Esophagus squamous epithelium (tissue), 5 donors: ENCODE measurements at regions not wholly inside any gene's neighbourhood (a gene's known extent, or its start where the extent isn't known, plus 50 kb on each side); places are given as distances from the start of the nearest gene placed in this dataset.
"Not testable (repeated sequence)": the region's sequence is repeated elsewhere in the genome, so short reads cannot be mapped to it uniquely, and the experiment has no call there.

ENCODE experiments used
- DNase-seq: peaks from one replicate; lab custom pipeline; 2025; lab: John Stamatoyannopoulos, UW
- H3K27ac ChIP-seq, 4 donors: fragments of 200-600 bp; sonication (generic); one replicate each; pipeline ENCODE4 v1.5.1; 2016 to 2019; ENCODE audit warnings: mild to moderate bottlenecking in 1 of 4
- H3K27me3 ChIP-seq, 4 donors: fragments of 200-600 bp; sonication (generic); 1 replicate in 3 of 4; 2 replicates in 1 of 4; pipeline versions ENCODE4 v1.5.1 to v1.6.0; 2017 to 2021; ENCODE audit warnings: antibody characterized with exemption in 1 of 4
- H3K36me3 ChIP-seq, 3 donors: fragments of 200-600 bp; sonication (generic); one replicate each; pipeline ENCODE4 v1.5.1; 2016 to 2019
- H3K4me1 ChIP-seq, 3 donors: fragments of 200-600 bp; sonication (generic); one replicate each; pipeline ENCODE4 v1.5.1; 2017 to 2019
- H3K4me3 ChIP-seq, 4 donors: fragments of 200-600 bp; sonication (generic); 1 replicate in 3 of 4; 2 replicates in 1 of 4; pipeline ENCODE4 v1.5.1; 2016 to 2019; ENCODE audit warnings: mild to moderate bottlenecking in 2 of 4, moderate library complexity in 1 of 4
- H3K9me3 ChIP-seq, 3 donors: fragments of 200-600 bp; sonication (generic); one replicate each; pipeline ENCODE4 v1.5.1; 2016 to 2019
- POLR2A ChIP-seq, 4 donors: fragments of 450-650 bp; IDR thresholded peaks; one replicate each; pipeline ENCODE4 v1.6.1; 2017; ENCODE audit warnings: antibody characterized with exemption in 4 of 4, mild to moderate bottlenecking in 4 of 4, moderate library complexity in 3 of 4
- WGBS, 2 donors: methylation state at CpG; one replicate each; pipeline ENCODE4 v1.1.5; 2018; 5-methylcytosine and 5-hydroxymethylcytosine counted together
- intact Hi-C: fragments of 100-400 bp; cut with DNase I; formaldehyde crosslinking; loops from one replicate; pipeline ENCODE4 v1.15.0; 2022
- TF ChIP-seq, protein P1 (sequence below), 6 experiments: fragments of 450-650 bp in 4 of 6; fragments of 200-600 bp in 2 of 6; sonication (generic) in 2 of 6; IDR thresholded peaks; one replicate each; pipeline ENCODE4 v1.5.1; 2016 to 2019; ENCODE audit warnings: antibody characterized with exemption in 6 of 6, mild to moderate bottlenecking in 4 of 6, moderate library complexity in 4 of 6
- donor health status: DM: yes; HTN: yes; CAD: no.

DNA sequence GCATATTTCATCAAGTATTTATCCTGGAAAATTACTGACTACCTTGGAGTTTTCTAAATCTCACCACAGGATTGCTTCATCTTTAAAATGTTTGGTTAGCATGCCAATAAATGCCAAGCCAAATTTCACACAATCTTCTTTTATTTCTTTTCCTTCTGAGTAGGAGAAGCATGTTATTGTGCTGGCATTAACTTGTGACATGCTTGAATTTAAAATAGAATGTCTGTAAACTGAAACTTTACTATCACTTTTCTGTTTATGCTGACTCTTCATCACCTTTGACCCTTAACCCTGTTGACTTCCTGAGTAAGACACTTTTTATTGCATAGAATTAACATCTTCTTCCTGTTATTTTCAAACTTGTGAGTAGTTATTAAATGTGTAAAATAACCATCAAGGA, 56.2 kb upstream of the LRRTM4 start:
- Histone ChIP-seq H3K27ac (no peak overlapping the region), H3K27me3 (no peaks in the 10 kb centered on the region), H3K36me3 (no peaks in the 10 kb centered on the region), H3K4me1 (no peaks in the 10 kb centered on the region), H3K4me3 (no peak overlapping the region), H3K9me3 (no peaks in the 10 kb centered on the region)
- DNase-seq = no peak
- intact Hi-C loops = no loop called here
- TF ChIP-seq, protein P1, sequence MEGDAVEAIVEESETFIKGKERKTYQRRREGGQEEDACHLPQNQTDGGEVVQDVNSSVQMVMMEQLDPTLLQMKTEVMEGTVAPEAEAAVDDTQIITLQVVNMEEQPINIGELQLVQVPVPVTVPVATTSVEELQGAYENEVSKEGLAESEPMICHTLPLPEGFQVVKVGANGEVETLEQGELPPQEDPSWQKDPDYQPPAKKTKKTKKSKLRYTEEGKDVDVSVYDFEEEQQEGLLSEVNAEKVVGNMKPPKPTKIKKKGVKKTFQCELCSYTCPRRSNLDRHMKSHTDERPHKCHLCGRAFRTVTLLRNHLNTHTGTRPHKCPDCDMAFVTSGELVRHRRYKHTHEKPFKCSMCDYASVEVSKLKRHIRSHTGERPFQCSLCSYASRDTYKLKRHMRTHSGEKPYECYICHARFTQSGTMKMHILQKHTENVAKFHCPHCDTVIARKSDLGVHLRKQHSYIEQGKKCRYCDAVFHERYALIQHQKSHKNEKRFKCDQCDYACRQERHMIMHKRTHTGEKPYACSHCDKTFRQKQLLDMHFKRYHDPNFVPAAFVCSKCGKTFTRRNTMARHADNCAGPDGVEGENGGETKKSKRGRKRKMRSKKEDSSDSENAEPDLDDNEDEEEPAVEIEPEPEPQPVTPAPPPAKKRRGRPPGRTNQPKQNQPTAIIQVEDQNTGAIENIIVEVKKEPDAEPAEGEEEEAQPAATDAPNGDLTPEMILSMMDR (IDR thresholded peaks at IDR 0.05) = no peak
- no peak for TF ChIP-seq POLR2A (IDR thresholded peaks at IDR 0.05)

GRCh38 chr2:77579076-77579769, 57.0 kb upstream of the LRRTM4 start:
- H3K4me3 ChIP-seq = no peak overlapping the region
- H3K27ac ChIP-seq = no peak overlapping the region
- no peaks in the 10 kb centered on the region for H3K9me3 ChIP-seq
- no peak for DNase-seq
- no peak for TF ChIP-seq POLR2A (IDR thresholded peaks at IDR 0.05)
- TF ChIP-seq, protein P1 (IDR thresholded peaks at IDR 0.05) = no peak
- 34 to 55% methylated on average over 3 of the region's 3 CpGs for WGBS, 2 donors
- intact Hi-C loops = no loop called here
- H3K4me1 ChIP-seq = no peaks in the 10 kb centered on the region
- no peaks in the 10 kb centered on the region for H3K27me3 ChIP-seq
- no peaks in the 10 kb centered on the region for H3K36me3 ChIP-seq

DNA sequence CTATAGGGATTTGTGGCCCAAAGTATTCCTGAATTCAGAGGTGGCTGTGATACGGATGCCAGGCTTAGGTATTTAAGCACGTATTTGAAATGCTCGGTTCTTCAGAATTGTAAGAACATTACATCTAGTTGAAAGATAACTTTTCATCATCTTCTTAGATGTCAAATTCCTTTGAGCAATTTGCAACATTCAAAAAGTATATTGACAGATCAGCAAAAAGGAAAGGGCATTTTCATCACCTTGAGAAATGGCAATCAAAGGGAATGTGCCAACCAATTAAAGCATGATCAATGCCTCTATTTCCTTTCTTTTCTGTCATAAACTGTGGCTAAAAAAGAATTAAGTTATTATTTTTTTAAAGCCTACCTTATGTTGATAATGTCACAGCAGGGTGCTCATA, 66.3 kb upstream of the LRRTM4 start:
- Histone ChIP-seq H3K27ac (no peak overlapping the region), H3K4me3 (no peak overlapping the region), H3K4me1 (no peaks in the 10 kb centered on the region), H3K36me3 (no peaks in the 10 kb centered on the region), H3K27me3 (no peaks in the 10 kb centered on the region), H3K9me3 (peaks cover 0 to 7% (median 0%) of the 10 kb centered on the region in 3 donors)
- no peak for DNase-seq
- intact Hi-C loops = no loop called here
- WGBS, 2 donors = 87 to 88% methylated on average over 3 of the region's 3 CpGs
- no peak for TF ChIP-seq POLR2A (IDR thresholded peaks at IDR 0.05)
- TF ChIP-seq, protein P1 (IDR thresholded peaks at IDR 0.05) = no peak

DNA sequence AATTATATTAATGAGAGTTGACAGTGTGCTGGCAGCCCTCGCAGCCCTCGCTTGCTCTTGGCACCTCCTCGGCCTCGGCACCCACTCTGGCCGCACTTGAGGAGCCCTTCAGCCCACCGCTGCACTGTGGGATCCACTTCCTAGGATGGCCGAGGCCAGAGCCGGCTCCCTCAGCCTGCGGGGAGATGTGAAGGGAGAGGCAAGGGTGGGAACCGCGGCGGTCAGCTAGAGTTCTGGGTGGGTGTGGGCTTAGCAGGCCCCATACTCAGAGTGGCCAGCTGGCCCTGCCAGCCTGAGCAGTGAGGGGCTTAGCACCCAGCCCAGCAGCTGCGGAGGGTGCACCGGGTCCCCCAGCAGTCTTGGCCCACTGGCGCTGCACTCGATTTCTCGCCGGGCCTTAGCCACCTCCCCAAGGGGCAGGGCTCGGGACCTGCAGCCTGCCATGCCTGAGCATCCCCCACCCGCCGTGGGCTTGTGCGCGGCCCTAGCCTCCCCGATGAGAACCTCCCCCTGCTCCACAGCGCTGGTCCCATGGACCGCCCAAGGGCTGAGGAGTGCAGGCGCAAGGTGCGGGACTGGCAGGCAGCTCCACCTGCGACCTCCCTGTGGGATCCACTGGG, 68.2 kb upstream of the LRRTM4 start:
- intact Hi-C loops = no loop called here
- Histone ChIP-seq H3K9me3 (peaks cover 0 to 7% (median 0%) of the 10 kb centered on the region in 3 donors), H3K27me3 (no peaks in the 10 kb centered on the region), H3K36me3 (no peaks in the 10 kb centered on the region), H3K4me1 (no peaks in the 10 kb centered on the region), H3K4me3 (no peak overlapping the region), H3K27ac (no peak overlapping the region)
- no peak for DNase-seq
- TF ChIP-seq POLR2A (IDR thresholded peaks at IDR 0.05) = no peak
- TF ChIP-seq, protein P1 (IDR thresholded peaks at IDR 0.05) = no peak
- 75 to 89% methylated on average over 5 to 12 of the region's 29 CpGs for WGBS, 2 donors

DNA sequence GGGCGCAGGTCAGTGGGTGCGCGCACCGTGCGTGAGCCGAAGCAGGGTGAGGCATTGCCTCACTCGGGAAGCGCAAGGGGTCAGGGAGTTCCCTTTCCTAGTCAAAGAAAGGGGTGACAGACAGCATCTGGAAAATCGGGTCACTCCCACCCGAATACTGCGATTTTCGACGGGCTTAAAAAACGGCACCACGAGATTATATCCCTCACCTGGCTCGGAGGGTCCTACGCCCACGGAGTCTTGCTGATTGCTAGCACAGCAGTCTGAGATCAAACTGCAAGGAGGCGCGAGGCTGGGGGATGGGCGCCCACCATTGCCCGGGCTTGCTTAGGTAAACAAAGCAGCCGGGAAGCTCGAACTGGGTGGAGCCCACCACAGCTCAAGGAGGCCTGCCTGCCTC, 70.8 kb upstream of the LRRTM4 start:
- 83 to 88% methylated on average over 7 to 18 of the region's 24 CpGs for WGBS, 2 donors
- H3K27ac ChIP-seq, H3K36me3 ChIP-seq, H3K9me3 ChIP-seq, DNase-seq, H3K4me3 ChIP-seq, intact Hi-C loops, H3K27me3 ChIP-seq, H3K4me1 ChIP-seq: not testable (repeated sequence)
